ENCODE measurements at regions not wholly inside any gene's neighbourhood (a gene's known extent, or its start where the extent isn't known, plus 50 kb on each side); places are given as distances from the start of the nearest gene placed in this dataset.

DNA sequence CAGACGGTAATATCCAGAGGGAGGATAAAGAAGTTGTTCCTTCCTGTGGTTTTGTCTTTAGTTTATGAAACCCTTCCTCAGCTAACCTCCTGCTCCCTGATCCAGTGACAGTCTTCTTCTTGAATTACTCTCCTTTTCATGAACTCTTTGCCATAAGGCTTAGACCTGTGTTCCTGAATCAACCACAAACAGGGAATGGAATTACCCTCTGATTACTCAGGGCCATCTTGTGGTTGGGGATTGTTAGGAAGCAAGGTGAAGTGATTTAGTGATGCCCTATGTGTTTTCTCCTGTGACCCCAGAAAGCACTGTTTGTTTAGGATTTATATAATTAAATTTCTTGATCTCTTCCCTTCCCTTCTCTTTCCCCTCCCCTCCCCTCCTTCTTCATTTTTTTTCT is 409.1 kb downstream of the TAF11L14 start:
- DNase-seq (ENCODE audit: low read depth), result no peak

GRCh38 chr5:18048449-18048848 is 414.2 kb downstream of the TAF11L14 start:
- DNase-seq (ENCODE audit: low read depth), result no peak

GRCh38 chr5:18050345-18050744 is 416.1 kb downstream of the TAF11L14 start:
- no peak for DNase-seq (ENCODE audit: low read depth)

GRCh38 chr5:18050776-18051175 is 416.5 kb downstream of the TAF11L14 start:
- DNase-seq (ENCODE audit: low read depth), result no peak

DNA sequence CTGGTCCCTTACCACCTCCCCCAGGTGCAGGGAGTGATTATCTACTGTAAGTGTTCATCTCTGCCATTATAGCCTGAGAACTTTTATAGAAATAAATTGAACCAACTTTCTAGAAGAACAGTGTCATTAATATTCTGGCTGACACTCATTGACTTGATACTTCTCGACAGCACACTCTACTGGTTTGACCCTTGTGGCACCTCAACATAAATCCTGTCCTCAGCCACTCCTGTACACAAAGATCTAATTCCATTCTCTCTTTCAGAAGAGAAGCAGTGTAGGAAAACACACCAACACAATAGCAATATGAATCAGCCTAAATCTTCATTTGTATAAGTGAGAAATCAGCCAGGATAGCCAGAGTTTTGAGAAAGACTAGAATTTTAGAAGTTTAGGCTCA is 417.7 kb downstream of the TAF11L14 start:
- DNase-seq (ENCODE audit: low read depth), result no peak

DNA sequence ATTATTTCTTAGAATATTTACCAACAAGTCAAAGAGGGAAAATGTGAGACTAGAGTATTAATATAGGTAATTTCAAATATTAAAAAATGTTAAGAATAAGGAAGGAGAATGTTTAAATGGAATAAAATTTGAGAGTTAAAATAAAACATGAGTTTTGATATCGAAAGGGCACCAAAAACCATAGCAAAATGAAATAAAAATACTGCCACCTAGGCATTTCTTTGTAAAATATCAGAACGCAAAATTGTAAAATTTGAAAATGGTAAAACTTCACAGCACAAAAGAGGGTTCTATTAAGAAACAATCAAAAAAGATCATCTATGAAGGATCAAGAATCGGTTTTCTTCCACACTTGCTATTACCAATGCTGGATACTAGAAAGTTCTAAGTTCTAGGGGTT is 418.3 kb downstream of the TAF11L14 start:
- DNase-seq (ENCODE audit: low read depth), result no peak

GRCh38 chr5:18057725-18058124 is 423.5 kb downstream of the TAF11L14 start:
- DNase-seq (ENCODE audit: low read depth), result no peak

- no peak for DNase-seq (ENCODE audit: low read depth)
These were observed 433.4 kb downstream of the TAF11L14 start for GRCh38 chr5:18067615-18068014.

GRCh38 chr5:18068826-18069225 is 434.6 kb downstream of the TAF11L14 start:
- DNase-seq (ENCODE audit: low read depth), result no peak

- DNase-seq (ENCODE audit: low read depth), result no peak
These were observed 435.5 kb downstream of the TAF11L14 start for GRCh38 chr5:18069790-18070189.

DNA sequence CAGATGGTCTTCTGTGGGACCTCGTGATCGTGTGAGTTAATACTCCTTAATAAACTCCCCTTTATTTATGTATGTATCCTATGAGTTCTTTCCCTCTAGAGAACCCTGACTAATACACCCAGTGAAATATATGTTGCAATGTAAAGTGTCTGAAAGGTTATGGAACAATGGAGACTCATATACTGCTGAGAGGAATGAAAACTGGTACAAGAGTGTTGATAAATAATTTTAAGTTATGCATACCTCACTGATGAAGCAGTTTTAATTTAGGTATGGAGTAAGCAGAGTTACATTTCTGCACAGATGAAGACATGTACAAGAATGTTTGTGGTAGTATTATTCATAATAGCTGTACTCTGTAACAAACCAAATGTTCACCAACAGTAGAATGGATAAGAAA is 438.3 kb downstream of the TAF11L14 start:
- no peak for DNase-seq (ENCODE audit: low read depth)

DNA sequence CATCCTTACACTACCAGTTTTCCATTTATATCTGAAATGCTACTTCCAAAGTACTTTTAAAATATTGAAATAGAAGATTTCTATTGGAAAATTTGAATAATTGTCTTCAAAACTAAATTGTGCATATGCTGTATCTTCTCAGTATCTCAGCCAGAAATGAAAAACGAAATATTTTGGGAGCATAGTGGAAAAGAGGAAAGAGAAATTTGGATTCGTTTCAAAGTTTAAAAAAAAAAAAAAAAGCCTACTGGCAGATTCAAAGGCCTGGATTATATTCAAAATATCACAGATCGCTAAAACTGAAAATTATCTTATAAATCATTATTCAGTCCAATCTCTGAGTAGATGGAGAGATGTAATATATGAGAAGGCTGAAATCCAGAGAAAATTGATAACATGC is 440.7 kb downstream of the TAF11L14 start:
- no peak for DNase-seq (ENCODE audit: low read depth)

- DNase-seq (ENCODE audit: low read depth), result no peak
These were observed 443.9 kb downstream of the TAF11L14 start for GRCh38 chr5:18078157-18078556.

DNA sequence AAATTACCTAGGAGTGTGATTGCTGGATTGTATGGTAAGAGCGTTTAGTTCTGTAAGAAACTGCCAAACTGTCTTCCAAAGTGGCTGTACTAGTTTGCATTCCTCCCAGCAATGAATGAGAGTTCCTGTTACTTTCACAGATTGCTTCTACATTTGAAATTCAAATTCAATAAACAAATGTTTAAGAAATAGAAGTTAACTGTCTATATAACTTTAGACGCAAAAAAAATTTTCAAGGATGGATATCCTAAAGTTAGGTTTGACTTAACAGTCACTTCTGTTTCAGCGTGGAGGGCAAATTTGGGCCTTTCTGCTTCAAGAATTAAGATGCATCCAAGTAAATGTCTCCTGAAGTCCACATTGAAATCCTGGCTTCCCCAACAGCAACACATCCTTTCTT is 445.6 kb downstream of the TAF11L14 start:
- DNase-seq (ENCODE audit: low read depth), result no peak

GRCh38 chr5:18088020-18088579 is 453.8 kb downstream of the TAF11L14 start:
- DNase-seq (ENCODE audit: low read depth), result no peak

GRCh38 chr5:18090177-18090576 is 455.9 kb downstream of the TAF11L14 start:
- no peak for DNase-seq (ENCODE audit: low read depth)

DNA sequence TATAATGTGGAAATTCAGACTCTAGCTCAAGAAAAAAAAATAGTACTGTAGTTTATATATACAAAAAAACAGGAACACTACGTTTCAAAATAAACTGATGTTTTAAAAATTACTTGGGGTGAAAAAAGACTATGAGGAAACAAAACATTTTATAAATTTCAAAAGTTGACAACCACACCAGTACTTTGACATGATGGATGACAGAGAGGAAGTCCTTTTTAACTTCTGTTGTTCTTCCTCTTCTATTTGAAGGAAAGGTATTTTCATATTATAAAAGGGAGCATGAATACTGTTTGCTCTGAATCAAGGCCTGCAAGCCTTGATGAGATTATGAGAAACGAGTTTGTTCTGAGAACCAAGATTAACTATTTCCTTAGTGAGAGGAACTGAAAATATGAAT is 456.9 kb downstream of the TAF11L14 start:
- no peak for DNase-seq (ENCODE audit: low read depth)

DNA sequence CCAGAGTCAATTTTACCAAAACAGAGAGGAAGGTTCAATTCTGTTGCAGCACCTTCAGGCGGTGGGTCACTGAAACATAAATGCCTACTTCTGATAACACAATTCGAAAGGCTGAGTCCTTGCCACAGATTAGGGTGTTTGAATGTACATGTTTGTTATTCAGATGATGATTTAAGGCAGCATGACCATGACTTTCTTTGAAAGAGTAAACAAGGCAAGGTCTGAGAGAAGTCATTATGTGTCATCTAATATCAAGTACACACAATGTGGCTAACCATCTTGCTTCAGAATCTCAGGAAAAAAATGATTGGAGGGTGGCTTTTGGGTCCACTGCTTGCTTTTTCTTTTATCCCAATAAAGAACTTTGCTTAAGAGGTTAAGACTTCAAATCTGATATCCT is 457.5 kb downstream of the TAF11L14 start:
- no peak for DNase-seq (ENCODE audit: low read depth)

DNA sequence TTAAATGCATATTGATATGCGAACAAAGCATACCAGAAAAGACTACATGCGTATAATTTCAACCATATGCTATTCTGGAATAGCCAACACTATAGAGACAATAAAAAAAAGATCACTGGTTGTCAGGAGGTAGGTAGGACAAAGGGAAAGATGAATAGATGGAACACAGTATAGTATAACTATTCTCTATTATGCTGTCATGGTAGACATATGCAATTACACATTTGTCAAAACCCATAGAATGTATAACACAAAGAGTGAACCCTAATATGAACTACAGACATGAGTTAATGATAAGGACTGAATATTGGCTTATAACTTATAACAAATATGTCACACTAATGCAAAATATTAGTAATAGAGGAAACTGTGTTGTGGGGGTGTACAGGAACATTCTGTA is 460.8 kb downstream of the TAF11L14 start:
- no peak for DNase-seq (ENCODE audit: low read depth)

- no peak for DNase-seq (ENCODE audit: low read depth)
These were observed 463.6 kb downstream of the TAF11L14 start for GRCh38 chr5:18097817-18098216.

DNA sequence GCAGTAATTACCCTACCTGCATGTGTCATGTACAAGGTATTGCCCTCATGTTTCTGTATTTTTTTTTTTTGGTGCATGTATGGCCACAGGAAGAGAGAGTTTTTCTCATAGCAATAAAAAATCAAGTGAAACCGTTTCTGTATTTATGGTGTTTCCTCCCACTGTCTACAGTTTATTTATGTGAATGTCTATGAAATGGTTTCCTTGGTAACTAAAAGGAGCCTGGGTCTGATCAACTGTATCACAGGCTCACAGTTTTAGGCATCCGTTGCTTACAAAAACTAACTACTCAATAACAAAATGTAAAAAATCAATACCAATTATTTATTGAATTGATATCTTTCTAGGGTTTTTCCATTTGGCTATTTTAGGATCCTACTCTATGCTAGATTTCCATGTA is 464.4 kb downstream of the TAF11L14 start:
- no peak for DNase-seq (ENCODE audit: low read depth)

DNA sequence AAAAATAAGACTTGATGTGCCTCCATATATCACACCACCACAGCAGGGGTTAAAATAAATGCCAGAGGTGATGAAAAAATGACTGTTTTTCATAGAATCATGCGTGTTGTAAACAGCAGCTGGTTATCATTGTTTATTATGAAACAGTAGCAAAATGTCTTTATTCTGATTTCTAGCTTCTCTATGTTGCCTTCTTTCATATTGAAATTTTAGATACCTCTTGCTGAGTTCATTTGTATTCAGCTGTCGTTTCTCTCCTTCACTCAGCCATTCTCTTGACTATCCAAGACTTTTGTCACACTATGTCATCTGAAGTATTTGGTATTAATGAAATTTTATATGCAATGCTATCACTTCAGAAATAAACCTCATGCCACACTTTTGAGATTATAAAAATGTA is 465.0 kb downstream of the TAF11L14 start:
- no peak for DNase-seq (ENCODE audit: low read depth)

DNA sequence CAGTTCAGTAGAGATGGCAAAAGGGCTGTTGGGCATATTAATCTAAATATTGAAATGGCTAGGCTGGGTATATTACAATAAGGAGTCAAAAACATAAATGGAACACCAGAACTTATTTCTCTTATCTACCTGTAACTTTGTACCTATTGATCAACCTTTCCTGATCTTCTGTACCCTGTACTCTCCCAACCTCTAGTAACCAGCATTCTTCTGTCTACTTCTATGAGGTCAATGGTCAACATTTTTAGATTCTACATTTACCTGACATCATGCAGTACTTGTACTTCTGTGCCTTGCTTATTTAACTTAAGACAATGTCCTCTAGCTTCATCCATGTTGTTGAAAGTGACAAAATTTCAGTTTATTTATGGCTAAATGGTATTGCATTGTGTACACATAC is 467.3 kb downstream of the TAF11L14 start:
- DNase-seq (ENCODE audit: low read depth), result no peak

DNA sequence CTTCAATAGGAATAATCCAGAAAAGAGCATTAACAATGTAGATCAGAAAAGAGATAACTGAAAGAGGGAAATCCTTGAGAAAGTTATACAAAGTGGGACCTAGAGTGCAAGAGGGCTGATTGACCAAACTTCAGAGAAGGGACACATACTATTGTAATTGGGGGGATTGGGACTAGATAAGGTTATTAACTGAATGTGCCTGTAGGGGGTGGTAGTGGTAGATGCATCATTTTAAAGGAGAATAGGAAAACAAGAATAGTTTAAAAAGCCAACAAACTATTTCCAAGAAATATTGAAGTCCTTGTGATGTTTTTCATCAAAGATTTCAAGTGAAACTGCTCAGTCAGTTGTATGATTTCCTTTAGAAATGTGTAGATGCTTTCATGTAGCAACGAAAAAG is 468.5 kb downstream of the TAF11L14 start:
- DNase-seq (ENCODE audit: low read depth), result no peak

DNA sequence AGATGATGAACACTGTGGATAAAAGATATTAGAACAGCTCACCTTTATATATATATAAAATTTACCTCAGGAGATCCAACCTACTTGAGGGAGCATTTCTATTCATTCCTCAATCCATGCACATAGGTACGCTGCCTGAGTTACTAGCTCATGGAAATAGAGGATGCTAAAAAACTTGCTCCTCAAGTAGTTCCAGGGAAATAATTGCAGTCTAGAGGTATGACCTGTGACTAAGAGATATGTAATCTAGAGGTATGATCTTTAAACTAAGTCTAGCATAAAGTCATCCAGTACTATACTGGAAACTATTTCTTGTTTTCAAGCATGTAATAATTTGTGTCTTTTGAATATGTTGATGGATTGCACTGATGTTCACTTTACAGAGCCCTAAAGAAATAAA is 471.2 kb downstream of the TAF11L14 start:
- DNase-seq (ENCODE audit: low read depth), result no peak
